IPS DF 6.9 (cell line): ENCODE measurements at regions not wholly inside any gene's neighbourhood (a gene's known extent, or its start where the extent isn't known, plus 50 kb on each side); places are given as distances from the start of the nearest gene placed in this dataset.
"Not testable (repeated sequence)": the region's sequence is repeated elsewhere in the genome, so short reads cannot be mapped to it uniquely, and the experiment has no call there.

Experiments
- DNase-seq: peaks from one replicate; pipeline ENCODE4 v3.0.0-alpha.2; 2013; ENCODE audit warnings: low read depth, low spot score
- H3K27ac ChIP-seq: one replicate; pipeline ENCODE4 v1.5.1; 2013; ENCODE audit warnings: low read length, control low read depth
- H3K27me3 ChIP-seq: 2 replicates; pipeline ENCODE4 v1.6.1; 2013; ENCODE audit warnings: mild to moderate bottlenecking, low read length; ENCODE audit not compliant: control insufficient read depth, insufficient read depth
- H3K36me3 ChIP-seq: 2 replicates; pipeline ENCODE4 v1.6.1; 2013; ENCODE audit warnings: low read length; ENCODE audit not compliant: control insufficient read depth, insufficient read depth
- H3K4me1 ChIP-seq: 2 replicates; pipeline ENCODE4 v1.6.1; 2013; ENCODE audit warnings: low read length; ENCODE audit not compliant: control insufficient read depth, insufficient read depth
- H3K4me3 ChIP-seq: 2 replicates; pipeline ENCODE4 v1.5.1; 2013; ENCODE audit warnings: mild to moderate bottlenecking, low read length
- H3K9me3 ChIP-seq: 2 replicates; pipeline ENCODE4 v1.6.1; 2013; ENCODE audit warnings: low read length, inconsistent platforms; ENCODE audit not compliant: control insufficient read depth, insufficient read depth
- WGBS: extraction: QIAGEN DNeasy Blood & Tissue Kit; methylation state at CpG from one replicate; pipeline ENCODE4 v1.1.7; 2013; ENCODE audit warnings: mixed read lengths, missing lambda C conversion rate; ENCODE audit not compliant: insufficient read length, insufficient coverage; 5-methylcytosine and 5-hydroxymethylcytosine counted together

- Histone ChIP-seq H3K27ac (no peak overlapping the region), H3K4me1 (no peaks in the 10 kb centered on the region), H3K36me3 (no peaks in the 10 kb centered on the region), H3K4me3 (no peak overlapping the region), H3K9me3 (no peaks in the 10 kb centered on the region), H3K27me3 (no peaks in the 10 kb centered on the region)
- WGBS, result no CpG with 5 or more reads among the region's 5 CpGs
- DNase-seq, result no peak
Measured at GRCh38 chr1:102535829-102536505, 539.2 kb upstream of the OLFM3 start.

- DNase-seq, result no peak
- H3K27me3 ChIP-seq, result no peaks in the 10 kb centered on the region
- no peaks in the 10 kb centered on the region for H3K4me1 ChIP-seq
- H3K9me3 ChIP-seq, result no peaks in the 10 kb centered on the region
- no peak overlapping the region for H3K4me3 ChIP-seq
- H3K27ac ChIP-seq, result no peak overlapping the region
- WGBS, result no CpG with 5 or more reads among the region's 4 CpGs
- no peaks in the 10 kb centered on the region for H3K36me3 ChIP-seq
Measured at GRCh38 chr1:102531036-102531435, 534.3 kb upstream of the OLFM3 start.

GRCh38 chr1:102529446-102529845 is 532.7 kb upstream of the OLFM3 start:
- Histone ChIP-seq H3K27me3 (no peaks in the 10 kb centered on the region), H3K36me3 (no peaks in the 10 kb centered on the region), H3K27ac (no peak overlapping the region), H3K4me3 (no peak overlapping the region), H3K4me1 (no peaks in the 10 kb centered on the region), H3K9me3 (no peaks in the 10 kb centered on the region)
- no peak for DNase-seq
- no CpG with 5 or more reads among the region's 1 CpG for WGBS

GRCh38 chr1:102500758-102501157 is 504.0 kb upstream of the OLFM3 start:
- H3K4me3 ChIP-seq, result no peak overlapping the region
- H3K9me3 ChIP-seq, result no peaks in the 10 kb centered on the region; the same call in 1 of the 2 replicates
- DNase-seq, result no peak
- WGBS, result no CpG with 5 or more reads among the region's 3 CpGs
- H3K27ac ChIP-seq, result no peak overlapping the region
- H3K27me3 ChIP-seq, result no peaks in the 10 kb centered on the region
- no peaks in the 10 kb centered on the region for H3K4me1 ChIP-seq
- H3K36me3 ChIP-seq, result no peaks in the 10 kb centered on the region

- Histone ChIP-seq H3K27me3 (no peaks in the 10 kb centered on the region), H3K27ac (no peak overlapping the region), H3K4me1 (no peaks in the 10 kb centered on the region), H3K36me3 (no peaks in the 10 kb centered on the region), H3K4me3 (no peak overlapping the region), H3K9me3 (no peaks in the 10 kb centered on the region; the same call in 1 of the 2 replicates)
- DNase-seq, result no peak
- no CpG with 5 or more reads among the region's 2 CpGs for WGBS
Measured at GRCh38 chr1:102498929-102499328, 502.2 kb upstream of the OLFM3 start.

- not testable (repeated sequence) for H3K27me3 ChIP-seq, H3K4me1 ChIP-seq, H3K4me3 ChIP-seq, H3K27ac ChIP-seq, H3K9me3 ChIP-seq, H3K36me3 ChIP-seq
- no CpG with 5 or more reads among the region's 3 CpGs for WGBS
- peak; percentile 37 for DNase-seq
Measured at GRCh38 chr1:102497810-102498209, 501.1 kb upstream of the OLFM3 start.

GRCh38 chr1:102472520-102472919 is 475.8 kb upstream of the OLFM3 start:
- Histone ChIP-seq H3K36me3 (no peaks in the 10 kb centered on the region), H3K4me3 (no peak overlapping the region), H3K27me3 (no peaks in the 10 kb centered on the region), H3K27ac (no peak overlapping the region), H3K4me1 (no peaks in the 10 kb centered on the region), H3K9me3 (no peaks in the 10 kb centered on the region)
- WGBS, result no CpG with 5 or more reads among the region's 1 CpG
- no peak for DNase-seq

- no peak overlapping the region for H3K4me3 ChIP-seq
- H3K9me3 ChIP-seq, result no peaks in the 10 kb centered on the region
- no peaks in the 10 kb centered on the region for H3K4me1 ChIP-seq
- H3K27ac ChIP-seq, result no peak overlapping the region
- DNase-seq, result no peak
- no peaks in the 10 kb centered on the region for H3K27me3 ChIP-seq
- no CpG with 5 or more reads among the region's 2 CpGs for WGBS
- no peaks in the 10 kb centered on the region for H3K36me3 ChIP-seq
Measured at GRCh38 chr1:102470767-102471166, 474.0 kb upstream of the OLFM3 start.

GRCh38 chr1:102466487-102466886 is 469.8 kb upstream of the OLFM3 start:
- WGBS, result no CpG with 5 or more reads among the region's 1 CpG
- Histone ChIP-seq H3K27me3 (no peaks in the 10 kb centered on the region), H3K9me3 (no peaks in the 10 kb centered on the region), H3K4me1 (no peaks in the 10 kb centered on the region), H3K4me3 (no peak overlapping the region), H3K27ac (no peak overlapping the region), H3K36me3 (no peaks in the 10 kb centered on the region)
- DNase-seq, result no peak

- Histone ChIP-seq H3K36me3 (no peaks in the 10 kb centered on the region), H3K9me3 (no peaks in the 10 kb centered on the region), H3K4me3 (no peak overlapping the region), H3K4me1 (no peaks in the 10 kb centered on the region), H3K27me3 (no peaks in the 10 kb centered on the region), H3K27ac (no peak overlapping the region)
- WGBS, result no CpG with 5 or more reads among the region's 2 CpGs
- DNase-seq, result no peak
Measured at GRCh38 chr1:102463328-102463727, 466.6 kb upstream of the OLFM3 start.

GRCh38 chr1:102442317-102442716 is 445.6 kb upstream of the OLFM3 start:
- not testable (repeated sequence) for H3K27ac ChIP-seq, H3K9me3 ChIP-seq, H3K27me3 ChIP-seq, H3K4me3 ChIP-seq, DNase-seq, H3K4me1 ChIP-seq, H3K36me3 ChIP-seq
- WGBS, result no CpG with 5 or more reads among the region's 9 CpGs
